RPMI7951 (cell line): ENCODE measurements at regions not wholly inside any gene's neighbourhood (a gene's known extent, or its start where the extent isn't known, plus 50 kb on each side); places are given as distances from the start of the nearest gene placed in this dataset.

ENCODE experiments used
- DNase-seq: peaks from one replicate; pipeline ENCODE4 v3.0.0-alpha.2; 2012; ENCODE audit warnings: low read depth

DNA sequence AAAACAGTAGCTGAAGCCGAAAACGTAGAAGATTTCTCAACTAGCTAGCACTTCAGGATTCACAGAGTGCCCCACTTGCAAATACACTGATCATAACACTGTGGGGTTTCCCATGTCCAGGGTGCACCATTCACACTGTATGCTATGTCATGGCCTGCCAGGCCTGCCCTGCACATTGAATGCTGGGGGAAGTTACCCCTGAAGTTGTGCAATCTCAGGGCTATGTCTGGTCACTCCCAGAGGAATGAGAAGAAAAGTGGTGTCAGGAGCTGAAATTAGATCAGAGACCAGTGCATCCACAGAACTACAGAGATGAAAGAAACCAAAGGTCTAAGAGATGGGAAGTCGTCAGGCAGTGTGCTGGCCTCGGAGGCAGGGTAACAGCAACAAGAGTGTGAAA is 196.8 kb downstream of the RAP2A start:
- no peak for DNase-seq

- no peak for DNase-seq
These were observed 197.2 kb downstream of the RAP2A start for GRCh38 chr13:97631158-97631557.

DNA sequence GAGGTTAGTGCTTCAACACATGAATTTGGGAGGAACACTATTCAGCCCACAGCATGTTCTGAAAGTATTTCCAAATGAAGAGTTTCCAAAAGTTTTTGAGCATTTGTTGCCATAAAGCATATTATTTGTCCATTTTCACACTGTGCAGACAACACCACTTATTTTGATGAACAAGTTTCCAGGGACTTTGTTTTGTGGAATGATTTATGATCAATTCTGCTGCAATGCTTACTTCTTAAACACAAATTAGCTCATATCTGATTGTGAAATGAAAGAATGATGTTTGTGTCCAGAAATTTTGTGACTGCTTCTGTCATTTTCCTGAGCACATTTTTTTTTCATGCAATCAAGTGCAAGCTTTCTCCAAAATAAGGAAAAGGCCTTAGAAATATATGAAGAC is 205.3 kb downstream of the RAP2A start:
- no peak for DNase-seq

GRCh38 chr13:97640268-97640667 is 206.3 kb downstream of the RAP2A start:
- no peak for DNase-seq

- DNase-seq, result peak; percentile 28
These were observed 214.4 kb downstream of the RAP2A start for GRCh38 chr13:97648171-97648880.

- no peak for DNase-seq
These were observed 214.9 kb downstream of the RAP2A start for GRCh38 chr13:97648881-97649224.

DNA sequence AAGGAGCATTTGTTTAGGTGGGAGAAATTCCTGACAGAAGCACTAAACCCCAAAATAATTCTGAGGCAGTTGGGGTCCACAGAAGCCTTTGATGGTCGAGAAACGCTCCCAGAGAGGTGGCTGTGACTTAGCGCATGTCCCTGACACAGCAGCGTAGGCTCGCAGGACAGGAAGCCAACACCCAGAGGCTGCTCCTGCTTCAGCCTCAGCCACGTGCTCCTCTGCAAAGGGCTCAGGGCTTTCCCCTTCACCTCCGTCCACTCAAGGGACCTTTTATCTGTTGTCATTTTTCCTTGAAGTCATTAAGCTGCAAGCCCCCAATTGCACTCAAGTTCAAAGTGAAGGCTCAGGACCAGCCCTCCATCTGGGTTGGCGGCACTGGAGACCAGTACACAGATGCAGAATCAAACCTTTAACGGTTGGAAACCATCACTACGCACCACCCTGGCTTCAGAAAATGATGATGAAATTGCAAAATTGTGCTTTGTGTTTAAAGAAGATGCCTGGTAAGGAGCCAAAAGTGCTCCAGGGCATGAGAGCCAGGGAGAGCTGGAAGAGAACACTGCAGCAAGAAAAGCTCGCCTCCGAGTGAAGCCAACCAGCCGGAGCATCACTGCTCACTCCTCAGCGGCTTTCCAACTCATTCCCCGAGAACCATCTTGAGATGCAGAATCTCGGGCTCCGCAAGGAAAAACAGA is 219.6 kb downstream of the RAP2A start:
- DNase-seq, result no peak

GRCh38 chr13:97654236-97654635 is 220.3 kb downstream of the RAP2A start:
- DNase-seq, result no peak

DNA sequence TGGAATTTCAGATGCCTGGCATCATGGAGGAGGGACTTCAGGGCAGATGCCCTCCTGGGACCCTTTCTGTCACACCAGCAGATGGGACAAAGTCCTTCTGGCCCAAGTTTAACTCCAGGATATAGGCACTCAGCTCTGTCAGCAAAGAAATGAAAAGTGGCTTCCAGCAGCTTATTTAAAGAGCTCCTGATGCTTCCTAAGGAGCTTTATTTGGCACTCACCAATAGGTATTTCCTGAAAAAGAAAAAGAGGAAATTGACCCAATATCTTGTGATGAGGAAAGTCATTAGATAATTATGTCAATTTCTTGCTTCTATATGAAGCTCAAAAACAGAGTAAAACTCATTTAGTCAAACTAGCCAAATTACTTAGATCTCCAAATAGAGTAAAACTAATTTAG is 224.6 kb downstream of the RAP2A start:
- no peak for DNase-seq

DNA sequence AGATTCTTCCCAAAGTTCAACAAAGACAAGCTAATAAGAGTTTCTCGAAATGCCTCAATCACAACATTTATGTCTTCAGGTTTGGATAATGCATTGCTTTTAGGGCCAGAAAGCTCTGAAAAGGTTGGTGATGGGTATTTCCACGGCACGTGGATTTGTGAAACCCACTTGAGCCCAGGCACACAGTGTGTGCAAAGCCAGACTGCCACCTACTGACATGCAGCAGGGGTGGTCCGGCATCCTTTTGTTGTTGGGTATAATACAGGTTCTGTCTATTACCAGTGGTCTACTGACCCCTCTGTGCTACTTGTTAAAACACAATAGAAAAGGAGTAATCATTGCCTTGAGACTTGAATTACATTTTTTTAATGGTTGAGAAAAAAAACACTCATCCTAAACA is 225.6 kb downstream of the RAP2A start:
- no peak for DNase-seq

- no peak for DNase-seq
These were observed 226.8 kb downstream of the RAP2A start for GRCh38 chr13:97660594-97661260.

GRCh38 chr13:97686594-97686993 is 252.6 kb downstream of the RAP2A start:
- no peak for DNase-seq

DNA sequence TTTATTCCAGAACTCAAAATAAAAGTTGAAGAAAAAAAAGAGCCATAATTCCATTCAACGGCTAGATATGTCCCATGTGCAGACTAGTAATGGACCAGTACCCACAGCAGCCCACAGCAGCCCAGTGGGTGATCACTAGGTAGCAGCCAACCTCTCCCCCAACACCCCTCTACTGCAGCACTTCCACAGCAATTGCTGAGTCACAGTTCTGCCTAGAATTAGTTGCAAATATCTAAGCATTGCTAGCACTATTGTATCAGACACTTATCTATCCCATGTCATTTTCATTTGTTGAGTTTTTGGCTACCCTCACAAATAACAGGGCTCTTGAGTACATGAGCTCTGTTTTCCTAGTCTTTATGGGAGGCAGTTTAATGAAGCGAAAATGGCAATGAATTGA is 258.7 kb downstream of the RAP2A start:
- no peak for DNase-seq

GRCh38 chr13:97695684-97696083 is 257.8 kb upstream of the IPO5 start:
- DNase-seq, result no peak

DNA sequence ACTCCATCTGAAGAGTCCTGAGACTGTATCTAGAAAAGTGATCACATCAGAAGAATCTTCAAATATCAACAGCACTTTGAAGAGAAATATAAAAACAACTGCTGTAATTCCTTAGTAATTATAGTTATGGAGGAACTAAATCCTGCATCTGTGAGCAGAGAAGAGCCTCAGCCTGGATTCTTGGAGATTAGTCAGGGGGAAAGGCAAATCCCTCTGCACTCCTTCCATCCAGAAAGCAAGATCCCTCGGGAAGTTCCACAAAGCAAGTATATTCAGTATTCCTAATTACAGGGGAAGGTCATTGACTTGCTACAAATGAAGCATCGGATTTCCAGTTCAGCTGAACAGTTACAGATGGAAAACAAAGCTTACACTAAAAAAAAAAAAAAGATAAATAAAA is 256.6 kb upstream of the IPO5 start:
- no peak for DNase-seq

DNA sequence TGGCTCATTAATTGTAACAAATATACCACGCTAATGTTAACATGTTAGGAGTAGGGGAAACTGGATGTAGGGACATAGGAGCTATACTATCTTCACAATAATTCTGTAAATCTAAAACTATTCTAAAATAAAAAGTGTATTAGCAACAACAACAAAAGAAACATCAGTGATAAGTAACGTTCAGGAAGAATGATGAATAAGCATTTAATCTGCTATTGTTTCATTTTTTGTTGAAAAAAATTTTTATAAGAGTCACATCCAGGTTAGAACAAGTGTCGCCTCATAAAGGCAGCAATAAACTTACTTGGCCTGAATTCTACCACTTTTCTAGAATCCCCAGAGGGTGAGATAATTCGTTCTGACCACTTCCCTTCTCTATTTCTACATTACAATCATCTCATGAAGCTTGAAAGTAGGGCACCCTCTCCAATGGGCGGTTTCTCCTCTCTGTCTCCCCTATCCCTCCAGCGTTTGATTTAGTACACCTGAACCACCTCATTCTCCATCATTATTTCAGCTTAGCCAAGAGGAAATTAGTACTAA is 253.1 kb upstream of the IPO5 start:
- DNase-seq, result no peak

- DNase-seq, result no peak
These were observed 250.9 kb upstream of the IPO5 start for GRCh38 chr13:97702614-97703013.

GRCh38 chr13:97710797-97711196 is 242.7 kb upstream of the IPO5 start:
- no peak for DNase-seq

- DNase-seq, result no peak
These were observed 240.7 kb upstream of the IPO5 start for GRCh38 chr13:97712770-97713169.

DNA sequence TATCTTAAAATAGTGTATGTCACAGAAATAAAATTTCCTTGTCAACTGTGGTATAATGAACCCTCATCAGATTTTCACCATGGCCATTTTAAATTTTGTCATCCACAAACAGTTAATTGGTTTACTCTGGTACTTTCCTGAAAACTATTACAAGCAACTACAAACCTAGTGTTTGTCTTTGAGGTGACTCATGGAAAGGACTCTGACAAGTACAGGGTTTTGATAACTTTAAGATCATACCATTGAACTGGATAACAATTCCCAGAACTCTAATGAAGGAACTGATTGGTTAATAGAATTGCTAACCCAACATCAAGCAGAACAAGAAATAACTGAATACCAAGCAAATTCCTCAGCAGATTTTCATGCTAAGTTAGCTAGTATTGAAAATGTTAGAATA is 237.7 kb upstream of the IPO5 start:
- no peak for DNase-seq

DNA sequence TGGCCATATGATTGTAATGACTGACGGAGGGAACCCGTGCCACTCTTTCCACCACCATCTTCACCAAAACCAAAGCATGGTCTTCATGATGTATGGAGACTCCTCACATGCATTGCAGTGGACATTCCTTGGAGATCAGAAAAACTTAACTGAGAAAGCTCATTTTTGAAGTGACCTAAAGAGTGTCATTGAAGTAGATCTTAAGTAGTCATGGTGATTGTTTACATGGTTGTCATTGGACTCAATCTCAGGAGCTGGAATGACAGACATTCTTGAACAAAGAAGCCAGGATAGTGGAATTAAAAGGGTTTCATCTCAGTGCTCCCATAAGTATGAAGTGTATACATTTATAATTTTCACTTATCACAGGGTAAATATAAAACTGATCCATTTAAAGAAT is 236.7 kb upstream of the IPO5 start:
- no peak for DNase-seq

DNA sequence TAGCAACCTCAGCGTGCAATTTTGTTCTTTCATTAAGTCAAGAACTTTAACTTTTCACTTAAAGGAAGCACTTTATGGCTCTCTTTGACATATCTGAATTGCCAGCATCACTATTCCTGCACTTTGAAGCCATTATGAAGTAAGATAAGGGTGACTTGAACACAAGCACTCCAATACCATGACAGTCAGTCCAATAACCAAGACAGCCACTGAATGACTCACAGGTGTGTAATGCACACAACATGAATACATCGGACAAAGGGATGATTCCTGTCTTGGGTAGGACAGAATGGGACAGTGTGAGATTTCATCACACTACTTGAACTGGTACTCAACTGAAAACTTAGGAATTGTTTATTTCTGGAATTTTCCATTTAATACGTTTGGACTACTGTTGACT is 233.7 kb upstream of the IPO5 start:
- DNase-seq, result no peak

- no peak for DNase-seq
These were observed 232.6 kb upstream of the IPO5 start for GRCh38 chr13:97720896-97721295.
